CD4-positive, alpha-beta T cell treated with Interleukin-10 for 1 hour (primary cell): ENCODE measurements at regions not wholly inside any gene's neighbourhood (a gene's known extent, or its start where the extent isn't known, plus 50 kb on each side); places are given as distances from the start of the nearest gene placed in this dataset.

Source experiments
- DNase-seq: peaks from one replicate; pipeline ENCODE4 v3.0.0-alpha.2; 2020

GRCh38 chr2:120939595-120940318 is 204.1 kb downstream of the GLI2 start:
- DNase-seq: no peak

GRCh38 chr2:120940319-120940696 is 204.6 kb downstream of the GLI2 start:
- DNase-seq: no peak

- no peak for DNase-seq
These were observed 205.1 kb downstream of the GLI2 start for GRCh38 chr2:120940726-120941256.

GRCh38 chr2:120941571-120942120 is 206.0 kb downstream of the GLI2 start:
- DNase-seq: no peak

GRCh38 chr2:120942658-120943057 is 207.0 kb downstream of the GLI2 start:
- DNase-seq: no peak

- no peak for DNase-seq
These were observed 207.9 kb downstream of the GLI2 start for GRCh38 chr2:120943403-120944034.

GRCh38 chr2:120944575-120944974 is 208.9 kb downstream of the GLI2 start:
- no peak for DNase-seq

GRCh38 chr2:120945091-120945490 is 209.4 kb downstream of the GLI2 start:
- no peak for DNase-seq

- DNase-seq: no peak
These were observed 210.3 kb downstream of the GLI2 start for GRCh38 chr2:120945832-120946499.

- no peak for DNase-seq
These were observed 211.7 kb downstream of the GLI2 start for GRCh38 chr2:120947327-120947726.

GRCh38 chr2:120947982-120948661 is 212.5 kb downstream of the GLI2 start:
- no peak for DNase-seq

- DNase-seq: no peak
These were observed 213.0 kb downstream of the GLI2 start for GRCh38 chr2:120948662-120949011.

- no peak for DNase-seq
These were observed 213.6 kb downstream of the GLI2 start for GRCh38 chr2:120949027-120949956.

- no peak for DNase-seq
These were observed 214.4 kb downstream of the GLI2 start for GRCh38 chr2:120949957-120950590.

- no peak for DNase-seq
These were observed 216.0 kb downstream of the GLI2 start for GRCh38 chr2:120951693-120952092.

- DNase-seq: no peak
These were observed 216.7 kb downstream of the GLI2 start for GRCh38 chr2:120952318-120952717.

GRCh38 chr2:120953066-120953756 is 217.5 kb downstream of the GLI2 start:
- no peak for DNase-seq

GRCh38 chr2:120953843-120954584 is 218.3 kb downstream of the GLI2 start:
- DNase-seq: no peak

GRCh38 chr2:120954939-120955338 is 219.3 kb downstream of the GLI2 start:
- no peak for DNase-seq

- DNase-seq: no peak
These were observed 219.8 kb downstream of the GLI2 start for GRCh38 chr2:120955427-120955826.
